ENCODE measurements at regions not wholly inside any gene's neighbourhood (a gene's known extent, or its start where the extent isn't known, plus 50 kb on each side); places are given as distances from the start of the nearest gene placed in this dataset.

GRCh38 chr4:53658029-53658428, 66.7 kb upstream of the LNX1 start:
- Histone ChIP-seq H3K27me3 (ENCODE audit: insufficient read depth, low read length) (no peaks in the 10 kb centered on the region), H3K9me3 (ENCODE audit: low read length) (no peaks in the 10 kb centered on the region), H3K36me3 (ENCODE audit: insufficient read depth, low read length) (no peaks in the 10 kb centered on the region), H3K4me1 (ENCODE audit: insufficient read depth, low read length) (no peaks in the 10 kb centered on the region), H2AFZ (ENCODE audit: low read depth, low read length) (no peak overlapping the region), H3K4me3 (ENCODE audit: low read length) (no peak overlapping the region)

GRCh38 chr4:53656421-53656981, 65.2 kb upstream of the LNX1 start:
- no peaks in the 10 kb centered on the region for H3K27me3 ChIP-seq (ENCODE audit: insufficient read depth, low read length)
- H3K4me3 ChIP-seq (ENCODE audit: low read length): no peak overlapping the region
- H2AFZ ChIP-seq (ENCODE audit: low read depth, low read length): no peak overlapping the region
- no peaks in the 10 kb centered on the region for H3K9me3 ChIP-seq (ENCODE audit: low read length)
- no peaks in the 10 kb centered on the region for H3K4me1 ChIP-seq (ENCODE audit: insufficient read depth, low read length)
- H3K36me3 ChIP-seq (ENCODE audit: insufficient read depth, low read length): no peaks in the 10 kb centered on the region

- H3K36me3 ChIP-seq (ENCODE audit: insufficient read depth, low read length): no peaks in the 10 kb centered on the region
- H3K27me3 ChIP-seq (ENCODE audit: insufficient read depth, low read length): no peaks in the 10 kb centered on the region
- no peaks in the 10 kb centered on the region for H3K9me3 ChIP-seq (ENCODE audit: low read length)
- no peak overlapping the region for H3K4me3 ChIP-seq (ENCODE audit: low read length)
- H3K4me1 ChIP-seq (ENCODE audit: insufficient read depth, low read length): no peaks in the 10 kb centered on the region
- no peak overlapping the region for H2AFZ ChIP-seq (ENCODE audit: low read depth, low read length)
These were observed 63.0 kb upstream of the LNX1 start for GRCh38 chr4:53654300-53654758.

- Histone ChIP-seq H3K27me3 (ENCODE audit: insufficient read depth, low read length) (no peaks in the 10 kb centered on the region), H3K36me3 (ENCODE audit: insufficient read depth, low read length) (no peaks in the 10 kb centered on the region), H2AFZ (ENCODE audit: low read depth, low read length) (no peak overlapping the region), H3K4me3 (ENCODE audit: low read length) (no peak overlapping the region), H3K9me3 (ENCODE audit: low read length) (no peaks in the 10 kb centered on the region), H3K4me1 (ENCODE audit: insufficient read depth, low read length) (no peaks in the 10 kb centered on the region)
These were observed 62.3 kb upstream of the LNX1 start for GRCh38 chr4:53653484-53654053.

- Histone ChIP-seq H3K4me3 (ENCODE audit: low read length) (no peak overlapping the region), H3K27me3 (ENCODE audit: insufficient read depth, low read length) (no peaks in the 10 kb centered on the region), H3K4me1 (ENCODE audit: insufficient read depth, low read length) (no peaks in the 10 kb centered on the region), H3K36me3 (ENCODE audit: insufficient read depth, low read length) (no peaks in the 10 kb centered on the region), H2AFZ (ENCODE audit: low read depth, low read length) (no peak overlapping the region), H3K9me3 (ENCODE audit: low read length) (no peaks in the 10 kb centered on the region)
These were observed 60.0 kb upstream of the LNX1 start for GRCh38 chr4:53651156-53651735.

GRCh38 chr4:53649357-53649756, 58.1 kb upstream of the LNX1 start:
- Histone ChIP-seq H3K4me3 (ENCODE audit: low read length) (no peak overlapping the region), H3K4me1 (ENCODE audit: insufficient read depth, low read length) (no peaks in the 10 kb centered on the region), H3K36me3 (ENCODE audit: insufficient read depth, low read length) (no peaks in the 10 kb centered on the region), H3K27me3 (ENCODE audit: insufficient read depth, low read length) (no peaks in the 10 kb centered on the region), H2AFZ (ENCODE audit: low read depth, low read length) (no peak overlapping the region), H3K9me3 (ENCODE audit: low read length) (no peaks in the 10 kb centered on the region)

GRCh38 chr4:53647547-53647946, 56.3 kb upstream of the LNX1 start:
- no peaks in the 10 kb centered on the region for H3K27me3 ChIP-seq (ENCODE audit: insufficient read depth, low read length)
- no peak overlapping the region for H3K4me3 ChIP-seq (ENCODE audit: low read length)
- H2AFZ ChIP-seq (ENCODE audit: low read depth, low read length): no peak overlapping the region
- H3K36me3 ChIP-seq (ENCODE audit: insufficient read depth, low read length): no peaks in the 10 kb centered on the region
- no peaks in the 10 kb centered on the region for H3K9me3 ChIP-seq (ENCODE audit: low read length)
- no peaks in the 10 kb centered on the region for H3K4me1 ChIP-seq (ENCODE audit: insufficient read depth, low read length)

- Histone ChIP-seq H2AFZ (ENCODE audit: low read depth, low read length) (no peak overlapping the region), H3K36me3 (ENCODE audit: insufficient read depth, low read length) (no peaks in the 10 kb centered on the region), H3K27me3 (ENCODE audit: insufficient read depth, low read length) (no peaks in the 10 kb centered on the region), H3K4me3 (ENCODE audit: low read length) (no peak overlapping the region), H3K9me3 (ENCODE audit: low read length) (no peaks in the 10 kb centered on the region), H3K4me1 (ENCODE audit: insufficient read depth, low read length) (no peaks in the 10 kb centered on the region)
These were observed 55.5 kb upstream of the LNX1 start for GRCh38 chr4:53646795-53647194.

GRCh38 chr4:53645108-53645507, 53.8 kb upstream of the LNX1 start:
- no peaks in the 10 kb centered on the region for H3K27me3 ChIP-seq (ENCODE audit: insufficient read depth, low read length)
- no peaks in the 10 kb centered on the region for H3K4me1 ChIP-seq (ENCODE audit: insufficient read depth, low read length)
- H3K4me3 ChIP-seq (ENCODE audit: low read length): no peak overlapping the region
- H2AFZ ChIP-seq (ENCODE audit: low read depth, low read length): no peak overlapping the region
- H3K9me3 ChIP-seq (ENCODE audit: low read length): no peaks in the 10 kb centered on the region
- no peaks in the 10 kb centered on the region for H3K36me3 ChIP-seq (ENCODE audit: insufficient read depth, low read length)

GRCh38 chr4:53644607-53645006, 53.3 kb upstream of the LNX1 start:
- no peaks in the 10 kb centered on the region for H3K36me3 ChIP-seq (ENCODE audit: insufficient read depth, low read length)
- H3K9me3 ChIP-seq (ENCODE audit: low read length): no peaks in the 10 kb centered on the region
- no peak overlapping the region for H3K4me3 ChIP-seq (ENCODE audit: low read length)
- no peak overlapping the region for H2AFZ ChIP-seq (ENCODE audit: low read depth, low read length)
- no peaks in the 10 kb centered on the region for H3K4me1 ChIP-seq (ENCODE audit: insufficient read depth, low read length)
- H3K27me3 ChIP-seq (ENCODE audit: insufficient read depth, low read length): no peaks in the 10 kb centered on the region
